H4 (cell line): ENCODE measurements at regions not wholly inside any gene's neighbourhood (a gene's known extent, or its start where the extent isn't known, plus 50 kb on each side); places are given as distances from the start of the nearest gene placed in this dataset.
"Not testable (repeated sequence)": the region's sequence is repeated elsewhere in the genome, so short reads cannot be mapped to it uniquely, and the experiment has no call there.

Experiments
- DNase-seq: peaks from one replicate; pipeline ENCODE4 v3.0.0-alpha.2; 2015; ENCODE audit warnings: low spot score

DNA sequence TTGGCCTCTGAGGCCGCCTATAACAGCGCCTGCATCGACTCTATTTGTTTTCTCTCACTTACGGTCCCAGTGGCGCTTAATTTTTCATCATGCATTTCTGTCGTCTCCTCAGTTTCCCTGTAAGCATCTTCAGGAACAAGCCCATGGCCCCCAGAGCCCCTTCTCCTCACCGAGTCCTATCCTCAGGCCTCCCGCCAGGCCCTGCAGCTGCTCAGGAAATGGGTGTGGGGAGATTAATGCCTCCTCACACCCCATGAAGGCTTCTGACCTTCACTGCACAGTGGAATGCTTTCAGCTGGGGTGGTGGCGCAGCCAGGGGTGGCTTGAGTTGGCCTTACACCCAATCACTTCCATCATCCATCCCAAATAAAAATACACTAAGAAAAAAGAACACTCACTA is 260.4 kb downstream of the FAM43A start:
- no peak for DNase-seq

DNA sequence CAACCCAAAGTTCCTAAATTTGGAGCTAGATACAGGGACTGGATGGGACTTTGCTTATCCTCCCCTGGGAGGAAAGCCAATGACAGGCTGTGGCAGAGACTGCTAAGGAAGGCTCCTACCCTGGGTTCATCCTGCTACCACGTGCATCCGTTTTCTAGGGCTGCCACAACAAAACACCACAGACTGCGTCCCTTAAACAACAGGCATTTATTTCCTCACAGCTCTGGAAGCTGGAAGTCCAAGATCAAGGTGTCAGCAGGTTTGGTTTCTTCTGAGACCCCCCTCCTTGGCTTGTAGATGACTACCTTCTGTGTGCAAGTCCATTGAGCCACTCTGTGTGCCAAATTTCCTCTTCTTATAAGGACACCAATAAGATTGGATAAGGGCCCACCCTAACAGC is 263.9 kb downstream of the FAM43A start:
- DNase-seq: no peak

DNA sequence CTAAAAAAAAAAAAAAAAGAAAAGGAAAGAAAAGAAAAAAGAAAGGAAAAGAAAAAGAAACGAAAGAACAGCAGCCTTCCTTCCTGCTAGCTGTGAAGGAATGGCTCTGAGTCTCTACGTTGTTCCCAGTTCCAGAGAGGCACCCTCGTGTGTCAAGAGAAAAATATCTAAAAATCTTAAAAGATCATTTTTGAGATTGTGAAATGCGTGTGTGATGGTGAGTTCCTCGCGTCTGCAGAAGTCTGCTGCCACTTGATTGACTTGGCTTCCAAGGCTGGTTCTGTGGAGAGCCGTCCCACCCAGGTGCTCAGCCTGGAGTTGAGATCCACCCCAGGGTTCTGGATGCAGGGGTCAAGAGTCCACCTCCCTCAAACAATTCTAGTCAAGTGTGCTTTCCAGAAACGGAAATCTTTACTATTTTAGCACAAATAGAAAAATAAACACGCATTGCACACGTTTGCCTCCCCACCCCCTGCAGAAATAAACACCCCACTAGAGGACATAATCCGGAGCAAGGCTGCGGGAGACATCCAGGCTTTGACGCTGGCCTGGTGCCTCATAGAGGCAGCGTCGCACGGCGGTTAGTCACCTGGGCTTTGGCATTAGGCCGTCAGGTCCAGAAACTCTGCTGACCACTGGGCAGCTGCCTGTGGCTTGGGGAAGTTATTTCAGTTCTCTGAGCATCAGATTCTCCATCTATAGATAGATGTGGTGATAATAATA is 265.4 kb downstream of the FAM43A start:
- DNase-seq: no peak

DNA sequence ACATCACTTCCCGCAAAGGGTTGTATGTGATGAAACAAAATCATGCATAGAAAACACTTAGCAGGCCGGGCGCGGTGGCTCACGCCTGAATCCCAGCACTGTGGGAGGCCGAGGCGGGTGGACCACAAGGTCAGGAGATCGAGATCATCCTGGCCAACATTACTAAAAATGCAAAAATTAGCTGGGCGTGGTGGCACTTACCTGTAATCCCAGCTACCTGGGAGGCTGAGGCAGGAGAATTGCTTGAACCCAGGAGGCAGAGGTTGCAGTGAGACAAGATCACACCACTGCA is 265.9 kb downstream of the FAM43A start:
- not testable (repeated sequence) for DNase-seq

DNA sequence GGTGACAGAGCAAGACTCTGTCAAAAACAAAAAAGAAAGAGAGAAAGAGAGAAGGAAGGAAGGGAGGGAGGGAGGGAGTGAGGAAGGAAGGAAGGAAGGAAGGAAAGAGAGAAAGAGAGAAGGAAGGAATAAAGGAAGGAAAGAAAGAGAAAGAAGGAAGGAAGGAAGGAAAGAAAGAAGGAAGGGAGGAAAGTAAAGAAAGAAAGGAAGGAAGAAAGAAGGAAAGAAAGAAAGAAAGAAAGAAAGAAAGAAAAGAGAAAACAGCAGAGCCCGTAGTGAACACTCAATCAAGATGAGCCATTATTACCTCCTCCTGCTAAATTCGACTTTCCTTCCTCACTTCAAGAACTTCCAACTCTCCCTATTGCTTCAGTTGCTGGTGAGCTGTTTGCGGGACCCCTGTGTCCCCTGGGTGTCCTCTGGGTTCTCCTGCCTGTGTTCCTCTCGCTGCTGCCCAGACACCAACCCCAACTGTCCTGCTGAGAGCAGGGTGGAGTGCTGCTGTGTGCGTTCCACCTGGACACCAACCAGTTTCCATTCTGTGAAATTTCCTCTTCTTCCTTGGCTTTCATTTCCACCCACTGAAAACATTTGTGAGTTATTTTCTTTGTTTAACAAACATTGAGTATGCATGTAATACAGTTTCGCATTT is 266.4 kb downstream of the FAM43A start:
- no peak for DNase-seq

DNA sequence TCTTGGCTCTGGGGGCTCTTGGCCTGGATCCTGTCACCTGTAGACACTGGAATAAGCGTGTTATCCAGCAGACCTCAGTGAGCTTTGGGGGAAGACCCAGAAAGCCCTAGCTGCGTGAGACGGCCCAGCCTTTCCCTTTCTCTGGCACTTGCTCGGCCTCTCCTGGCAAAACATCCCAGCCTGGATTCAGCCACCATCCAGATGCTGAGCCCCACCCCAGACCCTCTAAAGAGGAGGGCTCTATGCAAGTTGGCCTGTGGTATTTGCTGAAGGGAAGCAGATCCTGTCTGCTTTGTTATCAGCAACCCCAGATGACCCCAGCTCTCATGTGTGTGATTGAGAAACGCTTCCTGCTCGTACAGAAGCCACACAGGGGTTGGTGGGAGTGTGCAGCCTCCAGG is 267.2 kb downstream of the FAM43A start:
- no peak for DNase-seq

DNA sequence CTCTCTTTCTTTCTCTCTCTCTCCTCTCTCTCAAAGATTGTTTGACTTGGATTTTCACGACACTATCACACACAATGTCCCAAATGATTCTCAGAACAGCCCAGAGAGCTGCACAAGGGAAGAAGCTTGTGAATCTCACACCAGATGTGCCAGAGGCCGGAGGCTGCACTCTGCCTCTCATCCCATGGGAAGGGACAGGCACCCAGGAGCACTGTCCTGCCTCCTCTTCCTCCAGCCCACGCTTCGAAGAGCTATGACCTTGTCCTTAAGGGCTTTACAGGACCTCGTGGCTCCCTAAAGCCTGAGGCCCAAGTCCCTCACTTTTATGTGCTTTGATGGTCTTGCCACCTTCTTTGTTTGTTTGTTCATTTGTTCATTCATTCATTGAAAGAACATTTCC is 267.6 kb downstream of the FAM43A start:
- no peak for DNase-seq

DNA sequence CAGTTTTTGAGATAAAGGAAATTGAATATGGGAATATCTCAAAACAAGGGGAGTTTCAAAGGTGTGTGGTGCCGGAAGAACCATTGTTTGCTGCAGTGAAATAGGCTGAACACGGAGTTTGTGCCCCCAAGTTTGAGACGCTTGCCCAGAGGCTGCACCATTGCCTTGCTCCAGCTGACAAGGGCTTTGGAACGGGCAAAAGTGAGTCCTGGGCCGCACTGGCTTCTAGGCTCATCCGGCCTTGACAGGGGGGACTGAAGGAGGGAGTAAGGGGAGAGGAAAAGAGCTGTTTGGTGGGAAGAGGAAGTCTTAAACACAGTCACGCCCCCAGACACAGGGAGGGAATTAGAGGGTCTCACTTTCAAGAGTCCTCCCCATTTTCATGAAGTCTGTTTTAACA is 269.9 kb downstream of the FAM43A start:
- no peak for DNase-seq

DNA sequence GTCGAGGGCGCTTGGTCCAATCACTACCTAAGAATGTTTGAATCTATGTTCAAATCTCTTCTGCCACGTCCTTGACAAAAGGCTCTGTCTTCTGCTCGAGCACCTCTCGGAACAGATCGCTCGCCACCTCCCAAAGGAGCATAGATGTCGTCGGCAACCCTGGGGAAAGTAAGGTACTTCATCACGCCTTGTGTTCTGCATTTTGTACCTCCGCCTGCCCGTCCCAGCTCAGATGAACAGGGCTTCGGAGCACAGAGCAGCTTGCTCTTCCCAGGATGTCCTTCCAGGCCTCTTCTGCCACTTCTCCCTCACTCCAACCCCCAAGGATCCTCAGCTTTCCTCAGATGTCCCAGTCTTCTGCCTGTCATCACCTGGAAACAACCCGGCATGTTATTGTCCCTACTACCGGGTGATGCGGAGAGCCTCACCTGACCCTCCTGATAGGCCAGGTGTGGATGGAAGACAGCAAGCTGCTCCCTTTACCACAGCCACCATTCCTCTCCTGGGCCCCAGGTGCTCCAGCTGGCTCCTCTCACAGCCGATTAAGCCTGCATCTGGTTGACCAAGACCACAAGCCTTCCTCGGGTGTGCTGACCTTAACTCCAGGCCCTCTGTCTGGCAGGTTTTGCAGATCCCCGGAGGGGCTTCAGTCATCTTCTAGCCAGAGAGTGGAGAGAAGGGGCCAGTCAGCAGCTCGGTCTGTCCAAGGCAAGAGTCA is 270.5 kb downstream of the FAM43A start:
- DNase-seq: no peak

DNA sequence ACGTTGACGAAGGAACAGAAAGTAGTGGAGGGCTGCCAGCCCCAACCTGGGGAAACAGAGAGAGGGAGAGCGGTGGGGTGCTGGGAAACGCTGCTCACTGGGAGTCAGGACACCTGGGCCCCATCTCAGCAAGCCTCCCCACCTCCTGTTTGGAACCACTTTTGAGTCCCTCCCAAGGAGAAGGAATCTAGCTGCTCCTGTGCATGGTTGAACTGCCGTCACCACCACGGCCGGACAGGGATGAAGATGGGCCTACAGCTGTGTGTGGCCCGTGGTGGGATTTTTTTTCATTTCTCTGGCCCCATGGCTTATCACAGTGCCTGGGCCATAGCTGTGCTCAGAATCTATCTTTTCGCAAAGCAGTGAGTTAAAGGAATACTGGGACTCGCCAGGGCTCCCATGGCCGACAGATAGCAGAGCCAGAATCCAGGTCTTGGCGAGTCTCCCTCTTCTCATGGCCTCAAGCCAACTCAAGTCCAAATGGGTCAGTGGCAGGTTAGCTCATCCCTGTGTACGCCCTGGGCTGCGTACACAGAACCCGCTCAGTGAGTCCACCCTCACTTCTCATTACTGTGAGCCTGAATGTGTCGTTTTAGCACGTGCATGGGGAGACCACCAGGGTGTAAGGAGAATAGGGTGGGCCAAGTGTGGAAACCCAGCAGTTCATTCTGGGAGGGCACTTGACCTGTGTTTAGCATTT is 271.2 kb downstream of the FAM43A start:
- no peak for DNase-seq

DNA sequence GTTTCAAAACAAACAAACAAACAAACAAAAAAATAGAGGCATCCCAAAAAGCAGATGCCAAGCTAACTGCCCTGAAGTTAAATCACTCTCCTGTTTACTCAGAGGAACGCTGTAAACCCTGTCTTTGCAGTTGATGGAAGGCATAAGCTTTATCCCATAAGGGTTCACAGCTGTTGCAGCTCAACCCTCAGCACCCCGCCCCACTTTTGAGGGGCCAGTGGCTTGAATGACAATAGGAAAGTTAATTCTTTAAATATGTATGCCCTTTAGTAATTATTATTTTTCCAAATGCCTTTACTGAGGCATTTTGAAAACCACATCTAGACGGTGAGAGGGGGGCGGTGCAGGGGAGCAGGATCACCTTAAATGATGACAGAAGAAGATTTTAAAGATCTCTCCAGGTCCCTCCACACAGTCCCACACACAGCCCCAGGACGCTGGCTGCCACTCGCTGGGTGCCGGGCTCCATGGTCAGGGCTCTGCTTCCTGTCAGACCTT is 272.1 kb downstream of the FAM43A start:
- no peak for DNase-seq

DNA sequence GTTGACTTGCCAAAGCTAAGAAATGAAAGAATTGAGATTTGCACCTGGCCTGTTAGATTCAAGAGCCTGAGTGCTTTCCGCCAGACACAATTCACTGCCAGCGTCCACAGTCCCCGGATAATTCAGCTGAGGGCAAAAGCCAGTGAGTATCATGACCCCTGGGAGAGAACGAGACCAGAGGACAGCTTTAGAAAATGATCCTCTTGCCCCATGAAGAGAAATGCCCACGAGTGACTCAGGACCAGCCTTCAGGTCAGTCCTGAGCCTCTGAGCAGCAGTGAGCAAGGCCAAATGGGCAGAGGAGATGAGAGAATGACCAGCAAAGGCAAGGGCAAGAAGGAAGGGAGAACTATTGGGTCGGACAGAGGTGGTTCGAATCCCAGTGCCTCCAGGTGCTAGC is 273.5 kb downstream of the FAM43A start:
- no peak for DNase-seq

DNA sequence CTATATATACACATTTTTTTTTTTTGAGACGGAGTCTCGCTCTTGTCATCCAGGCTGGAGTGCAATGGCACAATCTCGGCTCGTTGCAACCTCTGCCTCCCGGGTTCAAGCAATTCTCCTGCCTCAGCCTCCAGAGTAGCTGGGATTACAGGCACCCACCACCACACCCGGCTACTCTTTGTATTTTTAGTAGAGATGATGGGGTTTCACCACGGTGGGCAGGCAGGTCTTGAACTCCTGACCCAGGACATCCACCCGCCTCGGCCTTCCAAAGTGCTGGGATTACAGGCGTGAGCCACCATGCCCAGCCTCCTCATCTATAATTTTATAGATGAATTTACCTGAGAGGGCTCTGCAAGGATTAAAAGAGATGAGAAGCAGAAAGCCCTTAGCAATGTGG is 274.0 kb downstream of the FAM43A start:
- not testable (repeated sequence) for DNase-seq

DNA sequence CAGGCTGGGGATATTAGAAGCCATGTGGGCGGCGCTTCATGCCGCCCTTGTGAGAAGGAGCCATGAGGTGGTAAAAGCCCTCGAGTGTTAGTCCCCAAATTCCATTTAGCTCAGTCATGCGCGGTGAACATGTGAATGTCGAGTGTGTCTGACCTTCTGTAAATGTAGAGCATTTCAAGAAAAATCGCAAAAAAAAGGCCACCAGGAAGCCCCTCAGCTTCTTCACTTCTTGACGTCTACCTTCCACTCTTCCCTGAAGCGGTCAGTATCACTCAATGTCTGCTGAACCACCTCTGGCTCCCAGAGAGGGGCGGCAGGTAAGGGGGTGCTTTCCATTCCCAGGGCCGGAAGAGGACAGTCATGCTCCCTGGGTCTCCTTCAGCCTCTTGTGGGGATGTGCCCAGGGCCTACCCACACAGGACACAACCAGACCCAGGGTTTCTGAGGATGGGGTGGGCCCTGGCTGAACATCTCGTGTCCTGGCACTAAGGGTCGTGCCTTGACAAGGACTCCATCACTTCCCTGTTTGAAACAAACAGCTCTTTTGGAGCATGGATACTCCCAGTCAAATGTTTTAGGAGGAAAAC is 274.9 kb downstream of the FAM43A start:
- no peak for DNase-seq

DNA sequence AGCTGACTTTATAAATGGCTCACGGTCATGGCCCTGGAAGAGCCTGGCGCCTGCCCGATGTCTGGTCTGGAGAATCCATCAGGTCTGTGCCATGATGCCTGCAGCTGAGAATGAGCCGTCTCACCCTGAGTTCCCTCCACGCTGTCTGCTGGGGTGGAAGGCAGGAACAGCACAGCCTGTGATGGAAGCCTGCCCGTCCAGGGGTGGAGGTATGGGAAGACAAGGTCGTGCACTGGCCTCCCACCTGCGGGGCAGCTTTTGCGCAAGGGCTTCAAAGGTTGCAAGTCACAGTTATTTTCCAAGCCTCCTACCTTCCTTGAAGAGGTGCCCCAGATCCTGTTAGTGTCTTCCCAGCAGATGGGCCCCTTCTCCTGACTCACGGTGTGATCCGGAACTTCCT is 275.5 kb downstream of the FAM43A start:
- DNase-seq: no peak

DNA sequence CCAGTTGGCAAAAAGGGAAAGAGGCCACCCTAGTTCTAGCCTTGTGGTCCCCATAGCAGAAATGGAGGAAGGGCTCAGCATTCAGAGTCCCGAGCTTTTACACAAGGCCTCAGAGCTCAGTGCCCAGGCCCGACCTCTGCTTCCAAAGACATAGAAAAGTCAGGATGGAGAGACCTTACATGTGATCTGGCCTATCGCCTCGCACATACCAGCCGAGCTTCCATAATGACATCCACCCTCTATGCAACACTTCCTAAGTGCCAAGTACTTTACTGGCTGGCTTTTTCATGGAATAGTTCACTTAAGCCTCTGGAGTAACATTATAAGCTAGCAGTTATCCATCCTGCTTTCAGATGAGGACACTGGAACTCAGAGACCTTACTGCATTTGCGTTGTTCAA is 275.9 kb downstream of the FAM43A start:
- no peak for DNase-seq

DNA sequence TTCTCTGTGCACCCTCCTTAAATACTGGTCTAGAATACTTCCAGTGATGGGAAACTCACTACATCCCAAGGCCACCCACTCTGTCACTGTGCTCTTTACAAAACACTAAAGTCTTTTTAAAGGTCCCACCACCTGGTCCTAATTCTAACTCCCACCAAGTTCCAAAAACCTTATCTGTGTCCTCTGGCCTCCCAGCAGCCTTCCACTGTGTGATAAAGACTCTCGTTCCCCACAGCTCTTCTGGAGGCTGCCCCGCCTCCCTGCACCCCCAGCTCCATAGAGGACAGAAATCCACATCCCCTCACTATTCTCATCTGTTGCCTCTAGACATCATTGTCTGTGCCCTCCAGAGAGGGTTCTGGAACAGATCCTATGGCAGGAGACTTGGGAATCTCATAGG is 276.4 kb downstream of the FAM43A start:
- DNase-seq: no peak

DNA sequence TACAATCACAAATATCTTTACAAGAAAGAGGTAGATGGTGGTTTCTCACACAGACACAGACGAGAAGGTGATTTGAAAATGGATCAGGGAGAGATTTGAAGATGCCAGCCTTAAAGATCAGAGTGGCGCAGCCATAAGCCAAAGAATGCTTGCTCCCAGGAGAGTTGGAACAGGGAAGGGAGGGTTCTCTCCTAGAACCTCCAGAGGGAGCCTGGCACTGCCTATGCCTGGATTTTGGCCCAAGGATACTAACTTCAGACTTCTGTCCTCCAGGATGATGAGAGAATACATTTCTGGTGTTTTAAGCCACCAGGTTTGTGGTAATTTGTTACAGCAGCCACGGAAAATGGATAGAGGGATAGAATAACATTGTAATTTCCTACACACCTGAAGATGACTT is 279.1 kb downstream of the FAM43A start:
- DNase-seq: no peak

DNA sequence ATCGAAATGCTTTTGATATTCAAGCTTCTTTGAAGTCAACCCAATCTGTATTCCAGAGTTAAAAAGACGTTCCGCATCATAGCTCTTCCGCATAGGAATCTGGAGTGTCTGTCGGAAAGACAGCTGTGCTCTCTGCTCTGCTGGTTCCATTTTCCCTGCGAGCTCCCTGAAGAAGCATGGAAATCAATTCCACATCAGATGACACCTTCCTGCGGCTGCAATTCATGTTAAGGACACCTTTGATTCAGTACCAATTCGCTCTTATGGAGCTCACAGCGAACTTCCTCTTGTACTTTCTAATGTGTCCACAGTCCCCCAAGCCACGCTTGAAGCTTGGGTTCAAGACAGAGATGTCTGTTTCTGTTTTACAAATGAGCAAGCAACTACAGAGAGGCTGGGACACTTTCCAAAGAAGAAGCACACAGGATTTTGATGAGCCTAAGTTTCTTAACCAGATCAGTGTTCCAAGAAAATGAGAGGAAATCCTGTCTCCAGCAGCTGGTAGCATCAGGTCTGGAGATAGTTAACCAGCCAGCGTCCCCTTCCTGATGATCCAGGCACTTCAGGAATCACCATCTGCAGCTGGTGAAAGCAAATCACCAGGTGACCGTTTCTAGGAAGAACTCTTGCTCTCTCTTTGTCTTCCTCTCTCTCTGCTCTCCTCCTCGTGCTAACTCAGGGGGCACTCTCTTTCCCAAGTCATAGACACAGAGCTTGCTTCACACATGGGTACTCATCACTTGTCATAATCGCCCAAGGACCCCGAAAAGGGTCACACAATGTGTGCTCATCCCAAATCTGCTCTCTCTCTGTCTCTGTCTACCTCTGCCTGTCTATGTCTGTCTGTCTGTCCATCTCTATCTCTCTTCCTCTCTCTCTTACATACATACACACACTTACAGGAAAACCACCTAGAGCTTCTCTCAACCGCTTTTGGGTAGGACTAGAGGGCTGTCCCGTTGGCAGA is 281.8 kb downstream of the FAM43A start:
- no peak for DNase-seq

DNA sequence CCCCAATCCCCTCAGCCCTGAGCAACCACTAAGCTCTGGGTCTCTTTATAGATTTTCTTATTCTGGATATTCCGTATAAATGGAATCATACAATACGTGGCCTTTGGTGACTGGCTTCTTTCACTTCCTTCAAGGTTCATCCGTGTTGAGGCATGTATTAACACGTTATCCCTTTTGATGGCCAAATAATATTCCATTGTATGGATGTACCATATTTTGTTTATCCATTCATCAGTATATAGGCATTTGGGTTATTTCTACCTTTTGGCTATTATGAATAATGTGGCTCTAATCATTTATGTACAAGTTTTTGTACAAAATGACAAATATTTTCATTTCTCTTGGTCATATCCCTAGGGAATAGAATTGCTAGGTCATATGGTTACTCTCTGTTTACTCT is 284.4 kb downstream of the FAM43A start:
- DNase-seq: no peak

DNA sequence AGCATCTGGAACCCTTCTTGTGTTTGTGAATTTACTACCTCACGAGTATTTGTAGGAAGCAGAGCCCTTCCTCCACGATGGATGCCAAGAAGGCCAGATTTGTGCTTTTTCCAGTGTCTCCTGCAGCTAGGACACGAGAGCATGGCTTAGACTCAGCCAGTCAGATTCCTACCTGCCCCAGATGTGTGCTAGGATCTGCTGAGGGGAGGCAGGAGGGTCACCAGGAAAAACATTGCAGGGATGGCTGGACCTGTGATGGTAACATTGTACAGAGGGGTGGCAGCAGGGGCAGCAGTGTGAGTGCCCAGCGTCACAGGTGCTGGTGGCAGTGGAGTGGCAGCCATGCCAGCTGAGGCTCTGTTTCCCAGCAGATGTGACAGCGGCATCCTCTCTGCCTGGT is 285.3 kb downstream of the FAM43A start:
- DNase-seq: no peak
